HEK293 (cell line): ENCODE measurements at regions not wholly inside any gene's neighbourhood (a gene's known extent, or its start where the extent isn't known, plus 50 kb on each side); places are given as distances from the start of the nearest gene placed in this dataset.
A peak's percentile ranks its signal among the peaks of the same experiment; 100 is the strongest.

ENCODE experiments used
- CTCF ChIA-PET: fragments of 350-600 bp; formaldehyde crosslinking; extraction: SDS; loops from one replicate; lab custom pipeline; 2021; ENCODE audit warnings: antibody characterized with exemption; lab: Yijun Ruan, JAX
- POLR2A ChIA-PET: fragments of 300-600 bp; formaldehyde crosslinking; extraction: SDS; loops from one replicate; lab custom pipeline; 2020; ENCODE audit warnings: antibody characterized with exemption, inconsistent platforms; lab: Yijun Ruan, JAX
- H3K27ac ChIP-seq: fragments of 200-500 bp; sonication (Bioruptor generic); 2 replicates; pipeline ENCODE4 v1.5.1; 2014; ENCODE audit warnings: low read depth, low read length, control low read depth, inconsistent platforms; ENCODE audit errors: extremely low read depth
- H3K36me3 ChIP-seq, 2 experiments: fragments of 200-500 bp in 1 of 2; sonication (Bioruptor generic) in 1 of 2; 1 replicate in 1 of 2; 2 replicates in 1 of 2; pipeline ENCODE4 v1.5.1; 2014 to 2017; ENCODE audit warnings: inconsistent platforms in 2 of 2, low read length in 2 of 2; ENCODE audit not compliant: control insufficient read depth in 2 of 2, insufficient read depth in 1 of 2
- H3K4me1 ChIP-seq: fragments of 200-500 bp; sonication (Bioruptor generic); 2 replicates; pipeline ENCODE4 v1.5.1; 2014; ENCODE audit warnings: mild to moderate bottlenecking, low read length, inconsistent platforms; ENCODE audit not compliant: control insufficient read depth, insufficient read depth
- H3K4me3 ChIP-seq: 2 replicates; pipeline ENCODE4 v1.5.1; 2011; ENCODE audit warnings: low read depth, mild to moderate bottlenecking, control low read depth, low read length, moderate library complexity
- H3K9me3 ChIP-seq: fragments of 200-500 bp; sonication (Bioruptor generic); 2 replicates; pipeline ENCODE4 v1.5.1; 2014; ENCODE audit warnings: low read depth, low read length, inconsistent platforms; ENCODE audit not compliant: control insufficient read depth, insufficient read depth
- GLIS1 ChIP-seq: fragments of 450-650 bp; formaldehyde crosslinking; IDR thresholded peaks from 2 replicates; pipeline ENCODE4 v1.5.1; 2016; ENCODE audit warnings: missing biosample characterization, missing genetic modification characterization
- HOXA7 ChIP-seq: sonication (generic); formaldehyde crosslinking; IDR thresholded peaks from 2 replicates; pipeline ENCODE4 v1.8.1; 2022; ENCODE audit warnings: missing genetic modification reagents, borderline replicate concordance
- PRDM1 ChIP-seq: fragments of 450-650 bp; formaldehyde crosslinking; IDR thresholded peaks from 2 replicates; pipeline ENCODE4; 2016; ENCODE audit warnings: missing biosample characterization, missing genetic modification characterization
- REPIN1 ChIP-seq: fragments of 450-650 bp; formaldehyde crosslinking; IDR thresholded peaks from 2 replicates; pipeline ENCODE4 v1.5.1; 2017; ENCODE audit warnings: missing biosample characterization, missing genetic modification characterization, low read depth
- SETDB1 ChIP-seq: IDR thresholded peaks from one replicate; pipeline ENCODE4 v1.6.1; 2017; ENCODE audit warnings: mild to moderate bottlenecking, low read length, moderate library complexity, mixed read lengths; ENCODE audit not compliant: insufficient read length
- ZNF10 ChIP-seq: fragments of 450-650 bp; formaldehyde crosslinking; IDR thresholded peaks from 2 replicates; pipeline ENCODE4 v1.5.1; 2017; ENCODE audit warnings: missing biosample characterization, missing genetic modification characterization
- ZNF155 ChIP-seq: fragments of 450-650 bp; formaldehyde crosslinking; IDR thresholded peaks from 2 replicates; pipeline ENCODE4 v1.5.1; 2016; ENCODE audit warnings: missing biosample characterization, missing genetic modification characterization
- ZNF341 ChIP-seq: fragments of 450-650 bp; formaldehyde crosslinking; IDR thresholded peaks from 2 replicates; pipeline ENCODE4; 2016; ENCODE audit warnings: low read depth, missing biosample characterization, missing genetic modification characterization
- ZNF366 ChIP-seq: fragments of 450-650 bp; formaldehyde crosslinking; conservative IDR thresholded peaks from 2 replicates; pipeline ENCODE4 v1.5.1; 2016; ENCODE audit warnings: missing biosample characterization, missing genetic modification characterization
- ZNF391 ChIP-seq: fragments of 450-650 bp; formaldehyde crosslinking; IDR thresholded peaks from 2 replicates; pipeline ENCODE4 v1.5.1; 2016; ENCODE audit warnings: low read depth, missing biosample characterization, missing genetic modification characterization, borderline replicate concordance
- ZNF701 ChIP-seq: fragments of 450-650 bp; formaldehyde crosslinking; IDR thresholded peaks from 2 replicates; pipeline ENCODE4 v1.5.1; 2016; ENCODE audit warnings: missing biosample characterization, missing genetic modification characterization
- ZNF707 ChIP-seq: fragments of 450-650 bp; formaldehyde crosslinking; IDR thresholded peaks from 2 replicates; pipeline ENCODE4 v1.5.1; 2016; ENCODE audit warnings: missing biosample characterization, missing genetic modification characterization
- ZNF747 ChIP-seq: fragments of 450-650 bp; formaldehyde crosslinking; IDR thresholded peaks from 2 replicates; pipeline ENCODE4 v1.5.1; 2016; ENCODE audit warnings: missing biosample characterization, missing genetic modification characterization
- ZNF76 ChIP-seq: fragments of 450-650 bp; formaldehyde crosslinking; IDR thresholded peaks from 2 replicates; pipeline ENCODE4; 2016; ENCODE audit warnings: low read depth, missing biosample characterization, missing genetic modification characterization, borderline replicate concordance
- ZNF792 ChIP-seq: fragments of 450-650 bp; formaldehyde crosslinking; IDR thresholded peaks from 2 replicates; pipeline ENCODE4 v1.5.1; 2016; ENCODE audit warnings: missing biosample characterization, missing genetic modification characterization
- TF ChIP-seq, protein P1 (sequence below): IDR thresholded peaks from 2 replicates; pipeline ENCODE4 v1.6.1; 2011; ENCODE audit warnings: mild to moderate bottlenecking, low read depth, low read length, borderline replicate concordance
- TF ChIP-seq, protein P2 (sequence below): fragments of 450-650 bp; formaldehyde crosslinking; IDR thresholded peaks from 2 replicates; pipeline ENCODE4 v1.5.1; 2016; ENCODE audit warnings: missing biosample characterization, missing genetic modification characterization
- TF ChIP-seq, protein P3 (sequence below): fragments of 450-650 bp; formaldehyde crosslinking; IDR thresholded peaks from 2 replicates; pipeline ENCODE4 v1.5.1; 2016; ENCODE audit warnings: missing biosample characterization, missing genetic modification characterization
- TF ChIP-seq, protein P4 (sequence below): fragments of 450-650 bp; formaldehyde crosslinking; IDR thresholded peaks from 2 replicates; pipeline ENCODE4 v1.5.1; 2017; ENCODE audit warnings: missing biosample characterization, missing genetic modification characterization
- TF ChIP-seq, protein P5 (sequence below): fragments of 450-650 bp; formaldehyde crosslinking; IDR thresholded peaks from 2 replicates; pipeline ENCODE4 v1.5.1; 2016; ENCODE audit warnings: missing biosample characterization, missing genetic modification characterization

DNA sequence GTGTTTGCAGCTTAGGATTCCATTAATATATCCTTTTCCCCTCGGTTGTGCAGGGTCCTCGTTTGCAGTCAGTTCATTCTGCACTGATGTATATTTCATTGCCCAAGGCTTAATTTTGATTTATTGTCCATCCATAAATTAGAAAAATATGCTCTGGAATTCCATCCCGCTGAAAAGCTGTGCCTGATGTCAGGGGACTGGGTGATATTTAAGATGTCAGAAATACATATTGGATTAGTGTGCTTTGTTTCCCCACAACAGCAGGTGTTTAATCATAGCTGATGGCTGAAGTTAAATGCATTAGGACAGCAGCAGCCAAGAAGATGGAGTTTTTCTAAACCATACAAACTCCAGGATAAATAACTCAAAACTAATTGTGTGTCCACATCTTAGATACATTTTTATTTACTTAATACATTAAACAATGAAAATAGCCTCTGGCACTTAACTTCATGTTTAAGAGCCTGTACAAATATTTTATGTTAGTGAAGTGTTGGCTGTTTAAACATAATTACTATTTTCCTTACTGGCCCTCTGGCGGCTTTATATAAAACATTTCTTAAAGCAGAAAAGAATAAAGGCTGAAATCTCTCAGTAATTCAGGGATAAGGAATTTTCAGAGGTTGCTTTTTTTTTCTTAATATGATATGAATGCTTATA is 170.4 kb upstream of the TBCA start (continued):
- TF ChIP-seq, protein P1, sequence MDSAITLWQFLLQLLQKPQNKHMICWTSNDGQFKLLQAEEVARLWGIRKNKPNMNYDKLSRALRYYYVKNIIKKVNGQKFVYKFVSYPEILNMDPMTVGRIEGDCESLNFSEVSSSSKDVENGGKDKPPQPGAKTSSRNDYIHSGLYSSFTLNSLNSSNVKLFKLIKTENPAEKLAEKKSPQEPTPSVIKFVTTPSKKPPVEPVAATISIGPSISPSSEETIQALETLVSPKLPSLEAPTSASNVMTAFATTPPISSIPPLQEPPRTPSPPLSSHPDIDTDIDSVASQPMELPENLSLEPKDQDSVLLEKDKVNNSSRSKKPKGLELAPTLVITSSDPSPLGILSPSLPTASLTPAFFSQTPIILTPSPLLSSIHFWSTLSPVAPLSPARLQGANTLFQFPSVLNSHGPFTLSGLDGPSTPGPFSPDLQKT: no peak
- TF ChIP-seq, protein P2, sequence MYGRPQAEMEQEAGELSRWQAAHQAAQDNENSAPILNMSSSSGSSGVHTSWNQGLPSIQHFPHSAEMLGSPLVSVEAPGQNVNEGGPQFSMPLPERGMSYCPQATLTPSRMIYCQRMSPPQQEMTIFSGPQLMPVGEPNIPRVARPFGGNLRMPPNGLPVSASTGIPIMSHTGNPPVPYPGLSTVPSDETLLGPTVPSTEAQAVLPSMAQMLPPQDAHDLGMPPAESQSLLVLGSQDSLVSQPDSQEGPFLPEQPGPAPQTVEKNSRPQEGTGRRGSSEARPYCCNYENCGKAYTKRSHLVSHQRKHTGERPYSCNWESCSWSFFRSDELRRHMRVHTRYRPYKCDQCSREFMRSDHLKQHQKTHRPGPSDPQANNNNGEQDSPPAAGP (tag by site-specific recombination): no peak

DNA sequence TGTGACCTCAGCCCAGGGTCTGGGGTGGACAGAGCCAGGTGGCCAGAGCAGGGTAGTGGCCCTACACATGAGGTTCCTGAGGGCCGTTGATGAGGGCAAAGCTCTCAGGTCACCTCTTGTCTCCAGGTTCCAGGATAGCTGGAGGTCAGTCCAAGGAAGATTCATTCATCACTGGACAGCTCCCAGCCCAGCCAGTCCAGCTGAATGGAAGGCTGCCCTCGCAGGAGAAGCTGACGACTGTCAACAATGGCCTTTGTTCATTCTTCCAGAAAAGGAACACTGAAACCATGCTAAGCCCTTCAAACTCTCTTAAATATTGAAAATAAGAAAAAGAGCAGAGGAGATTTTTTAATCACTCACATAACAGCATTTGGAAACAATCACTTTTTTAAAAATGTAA is 169.7 kb upstream of the TBCA start:
- H3K36me3 ChIP-seq: no peaks in the 10 kb centered on the region
- POLR2A ChIA-PET: no interaction called here
- H3K4me1 ChIP-seq: peaks cover 10% of the 10 kb centered on the region
- H3K9me3 ChIP-seq: no peaks in the 10 kb centered on the region
- H3K4me3 ChIP-seq: no peak overlapping the region
- TF ChIP-seq ZNF701 (tag by site-specific recombination) (no peak), ZNF10 (no peak), ZNF155 (tag by site-specific recombination) (no peak), ZNF792 (tag by site-specific recombination) (no peak), HOXA7 (CRISPR knock-in tag) (no peak), SETDB1 (no peak), GLIS1 (tag by site-specific recombination) (no peak), ZNF391 (tag by site-specific recombination) (no peak)
- TF ChIP-seq, protein P3, sequence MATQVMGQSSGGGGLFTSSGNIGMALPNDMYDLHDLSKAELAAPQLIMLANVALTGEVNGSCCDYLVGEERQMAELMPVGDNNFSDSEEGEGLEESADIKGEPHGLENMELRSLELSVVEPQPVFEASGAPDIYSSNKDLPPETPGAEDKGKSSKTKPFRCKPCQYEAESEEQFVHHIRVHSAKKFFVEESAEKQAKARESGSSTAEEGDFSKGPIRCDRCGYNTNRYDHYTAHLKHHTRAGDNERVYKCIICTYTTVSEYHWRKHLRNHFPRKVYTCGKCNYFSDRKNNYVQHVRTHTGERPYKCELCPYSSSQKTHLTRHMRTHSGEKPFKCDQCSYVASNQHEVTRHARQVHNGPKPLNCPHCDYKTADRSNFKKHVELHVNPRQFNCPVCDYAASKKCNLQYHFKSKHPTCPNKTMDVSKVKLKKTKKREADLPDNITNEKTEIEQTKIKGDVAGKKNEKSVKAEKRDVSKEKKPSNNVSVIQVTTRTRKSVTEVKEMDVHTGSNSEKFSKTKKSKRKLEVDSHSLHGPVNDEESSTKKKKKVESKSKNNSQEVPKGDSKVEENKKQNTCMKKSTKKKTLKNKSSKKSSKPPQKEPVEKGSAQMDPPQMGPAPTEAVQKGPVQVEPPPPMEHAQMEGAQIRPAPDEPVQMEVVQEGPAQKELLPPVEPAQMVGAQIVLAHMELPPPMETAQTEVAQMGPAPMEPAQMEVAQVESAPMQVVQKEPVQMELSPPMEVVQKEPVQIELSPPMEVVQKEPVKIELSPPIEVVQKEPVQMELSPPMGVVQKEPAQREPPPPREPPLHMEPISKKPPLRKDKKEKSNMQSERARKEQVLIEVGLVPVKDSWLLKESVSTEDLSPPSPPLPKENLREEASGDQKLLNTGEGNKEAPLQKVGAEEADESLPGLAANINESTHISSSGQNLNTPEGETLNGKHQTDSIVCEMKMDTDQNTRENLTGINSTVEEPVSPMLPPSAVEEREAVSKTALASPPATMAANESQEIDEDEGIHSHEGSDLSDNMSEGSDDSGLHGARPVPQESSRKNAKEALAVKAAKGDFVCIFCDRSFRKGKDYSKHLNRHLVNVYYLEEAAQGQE (tag by site-specific recombination): peak; percentile 92
- TF ChIP-seq, all 188 proteins: peak for 1
- CTCF ChIA-PET: interaction anchor here (1.0 kb wide), 1 partner anchor 385 kb away, joined by 3 read pairs; no protein-coding TSS in a partner anchor
- no peak overlapping the region for H3K27ac ChIP-seq

DNA sequence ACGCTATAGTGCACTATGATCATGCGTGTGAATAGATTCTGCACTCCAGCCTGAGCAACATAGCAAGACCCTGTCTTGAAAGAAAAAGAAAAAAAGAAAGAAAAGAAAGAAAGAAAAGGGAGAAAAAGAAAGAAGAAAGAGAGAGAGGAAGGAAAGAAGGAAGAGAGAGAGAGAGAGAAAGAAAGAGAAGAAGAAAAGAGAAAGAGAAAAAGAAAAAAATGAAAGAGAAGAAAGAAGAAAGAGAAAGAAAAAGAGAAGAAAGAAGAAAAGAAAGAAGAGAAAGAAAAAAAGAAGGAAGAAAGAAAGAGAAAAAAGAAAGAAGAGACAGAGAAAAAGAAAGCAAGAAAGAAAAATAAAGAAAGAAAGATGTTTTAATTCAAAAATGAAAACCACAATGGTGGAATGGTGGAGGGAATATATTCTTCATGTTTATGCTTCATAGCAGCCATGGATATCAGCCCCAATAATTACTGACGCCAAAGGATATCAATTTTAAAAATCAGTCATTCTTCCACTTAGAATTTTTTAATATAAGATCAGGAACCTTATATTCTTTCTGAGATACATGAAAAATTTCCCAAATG is 168.7 kb upstream of the TBCA start:
- ChIA-PET POLR2A (no interaction called here), CTCF (no interaction called here)
- no peaks in the 10 kb centered on the region for H3K36me3 ChIP-seq
- H3K4me1 ChIP-seq: peaks cover 10% of the 10 kb centered on the region
- H3K9me3 ChIP-seq: no peaks in the 10 kb centered on the region
- H3K4me3 ChIP-seq: no peak overlapping the region
- TF ChIP-seq ZNF366 (tag by site-specific recombination) (peak; percentile 88), PRDM1 (peak; percentile 66), ZNF707 (tag by site-specific recombination) (no peak)
- no peak overlapping the region for H3K27ac ChIP-seq

DNA sequence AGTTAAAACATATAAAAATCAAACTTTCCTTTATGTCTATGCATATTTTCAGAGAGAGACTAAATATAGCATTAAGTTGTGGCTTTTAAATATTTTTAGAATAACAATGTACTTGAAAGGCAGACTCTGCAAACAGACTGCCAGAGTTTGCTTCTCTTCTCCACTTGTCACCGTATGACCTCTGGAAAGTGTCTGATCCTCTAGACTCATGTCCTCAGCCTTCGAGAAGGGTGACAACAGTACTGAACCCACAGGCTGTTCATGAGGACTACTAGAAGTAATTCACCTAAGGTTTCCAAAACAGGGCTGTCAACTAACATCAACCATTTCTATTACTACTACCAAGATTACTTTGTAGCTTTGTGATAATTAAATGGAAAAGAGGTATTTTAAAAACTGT is 167.7 kb upstream of the TBCA start:
- H3K27ac ChIP-seq: no peak overlapping the region
- H3K9me3 ChIP-seq: no peaks in the 10 kb centered on the region
- POLR2A ChIA-PET: no interaction called here
- CTCF ChIA-PET: no interaction called here
- no peak overlapping the region for H3K4me3 ChIP-seq
- H3K36me3 ChIP-seq: no peaks in the 10 kb centered on the region
- peaks cover 10% of the 10 kb centered on the region for H3K4me1 ChIP-seq
- TF ChIP-seq, protein P4, sequence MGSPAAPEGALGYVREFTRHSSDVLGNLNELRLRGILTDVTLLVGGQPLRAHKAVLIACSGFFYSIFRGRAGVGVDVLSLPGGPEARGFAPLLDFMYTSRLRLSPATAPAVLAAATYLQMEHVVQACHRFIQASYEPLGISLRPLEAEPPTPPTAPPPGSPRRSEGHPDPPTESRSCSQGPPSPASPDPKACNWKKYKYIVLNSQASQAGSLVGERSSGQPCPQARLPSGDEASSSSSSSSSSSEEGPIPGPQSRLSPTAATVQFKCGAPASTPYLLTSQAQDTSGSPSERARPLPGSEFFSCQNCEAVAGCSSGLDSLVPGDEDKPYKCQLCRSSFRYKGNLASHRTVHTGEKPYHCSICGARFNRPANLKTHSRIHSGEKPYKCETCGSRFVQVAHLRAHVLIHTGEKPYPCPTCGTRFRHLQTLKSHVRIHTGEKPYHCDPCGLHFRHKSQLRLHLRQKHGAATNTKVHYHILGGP (tag by site-specific recombination): no peak
- TF ChIP-seq REPIN1 (tag by site-specific recombination) (no peak), ZNF701 (tag by site-specific recombination) (no peak), ZNF341 (tag by site-specific recombination) (no peak), ZNF76 (tag by site-specific recombination) (no peak), ZNF747 (tag by site-specific recombination) (no peak)
- TF ChIP-seq, protein P5, sequence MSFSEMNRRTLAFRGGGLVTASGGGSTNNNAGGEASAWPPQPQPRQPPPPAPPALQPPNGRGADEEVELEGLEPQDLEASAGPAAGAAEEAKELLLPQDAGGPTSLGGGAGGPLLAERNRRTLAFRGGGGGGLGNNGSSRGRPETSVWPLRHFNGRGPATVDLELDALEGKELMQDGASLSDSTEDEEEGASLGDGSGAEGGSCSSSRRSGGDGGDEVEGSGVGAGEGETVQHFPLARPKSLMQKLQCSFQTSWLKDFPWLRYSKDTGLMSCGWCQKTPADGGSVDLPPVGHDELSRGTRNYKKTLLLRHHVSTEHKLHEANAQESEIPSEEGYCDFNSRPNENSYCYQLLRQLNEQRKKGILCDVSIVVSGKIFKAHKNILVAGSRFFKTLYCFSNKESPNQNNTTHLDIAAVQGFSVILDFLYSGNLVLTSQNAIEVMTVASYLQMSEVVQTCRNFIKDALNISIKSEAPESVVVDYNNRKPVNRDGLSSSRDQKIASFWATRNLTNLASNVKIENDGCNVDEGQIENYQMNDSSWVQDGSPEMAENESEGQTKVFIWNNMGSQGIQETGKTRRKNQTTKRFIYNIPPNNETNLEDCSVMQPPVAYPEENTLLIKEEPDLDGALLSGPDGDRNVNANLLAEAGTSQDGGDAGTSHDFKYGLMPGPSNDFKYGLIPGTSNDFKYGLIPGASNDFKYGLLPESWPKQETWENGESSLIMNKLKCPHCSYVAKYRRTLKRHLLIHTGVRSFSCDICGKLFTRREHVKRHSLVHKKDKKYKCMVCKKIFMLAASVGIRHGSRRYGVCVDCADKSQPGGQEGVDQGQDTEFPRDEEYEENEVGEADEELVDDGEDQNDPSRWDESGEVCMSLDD (tag by site-specific recombination): no peak
